ENCODE measurements at regions not wholly inside any gene's neighbourhood (a gene's known extent, or its start where the extent isn't known, plus 50 kb on each side); places are given as distances from the start of the nearest gene placed in this dataset.

GRCh38 chrX:107574054-107574683 is 54.1 kb upstream of the PRPS1 start:
- TF ChIP-seq, protein P1, sequence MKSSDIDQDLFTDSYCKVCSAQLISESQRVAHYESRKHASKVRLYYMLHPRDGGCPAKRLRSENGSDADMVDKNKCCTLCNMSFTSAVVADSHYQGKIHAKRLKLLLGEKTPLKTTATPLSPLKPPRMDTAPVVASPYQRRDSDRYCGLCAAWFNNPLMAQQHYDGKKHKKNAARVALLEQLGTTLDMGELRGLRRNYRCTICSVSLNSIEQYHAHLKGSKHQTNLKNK (CRISPR knock-in tag; IDR thresholded peaks at IDR 0.05), result no peak
- no peak for TF ChIP-seq CTCF (IDR thresholded peaks at IDR 0.05)
- no peak for TF ChIP-seq MLX (CRISPR knock-in tag; IDR thresholded peaks at IDR 0.05)
- no peak for TF ChIP-seq TEAD1 (CRISPR knock-in tag; IDR thresholded peaks at IDR 0.05)
- TF ChIP-seq, protein P2, sequence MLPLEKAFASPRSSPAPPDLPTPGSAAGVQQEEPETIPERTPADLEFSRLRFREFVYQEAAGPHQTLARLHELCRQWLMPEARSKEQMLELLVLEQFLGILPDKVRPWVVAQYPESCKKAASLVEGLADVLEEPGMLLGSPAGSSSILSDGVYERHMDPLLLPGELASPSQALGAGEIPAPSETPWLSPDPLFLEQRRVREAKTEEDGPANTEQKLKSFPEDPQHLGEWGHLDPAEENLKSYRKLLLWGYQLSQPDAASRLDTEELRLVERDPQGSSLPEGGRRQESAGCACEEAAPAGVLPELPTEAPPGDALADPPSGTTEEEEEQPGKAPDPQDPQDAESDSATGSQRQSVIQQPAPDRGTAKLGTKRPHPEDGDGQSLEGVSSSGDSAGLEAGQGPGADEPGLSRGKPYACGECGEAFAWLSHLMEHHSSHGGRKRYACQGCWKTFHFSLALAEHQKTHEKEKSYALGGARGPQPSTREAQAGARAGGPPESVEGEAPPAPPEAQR (CRISPR knock-in tag; IDR thresholded peaks at IDR 0.05), result no peak
- no peak for TF ChIP-seq TCF7 (CRISPR knock-in tag; IDR thresholded peaks at IDR 0.05; ENCODE audit: low read depth)

All from WTC11 (cell line).